DND-41 (cell line): ENCODE measurements at regions not wholly inside any gene's neighbourhood (a gene's known extent, or its start where the extent isn't known, plus 50 kb on each side); places are given as distances from the start of the nearest gene placed in this dataset.

Experiments
- EZH2 ChIP-seq: IDR thresholded peaks from 3 replicates; pipeline ENCODE4 v1.6.1; 2012; ENCODE audit warnings: borderline replicate concordance, low read depth, mild to moderate bottlenecking, moderate library complexity, low read length, inconsistent platforms; ENCODE audit not compliant: severe bottlenecking
- TF ChIP-seq, protein P1 (sequence below): IDR thresholded peaks from 2 replicates; pipeline ENCODE4 v1.5.1; 2012; ENCODE audit warnings: borderline replicate concordance, low read length, moderate library complexity, mild to moderate bottlenecking; ENCODE audit not compliant: poor library complexity, severe bottlenecking; ENCODE audit errors: extremely low read depth

DNA sequence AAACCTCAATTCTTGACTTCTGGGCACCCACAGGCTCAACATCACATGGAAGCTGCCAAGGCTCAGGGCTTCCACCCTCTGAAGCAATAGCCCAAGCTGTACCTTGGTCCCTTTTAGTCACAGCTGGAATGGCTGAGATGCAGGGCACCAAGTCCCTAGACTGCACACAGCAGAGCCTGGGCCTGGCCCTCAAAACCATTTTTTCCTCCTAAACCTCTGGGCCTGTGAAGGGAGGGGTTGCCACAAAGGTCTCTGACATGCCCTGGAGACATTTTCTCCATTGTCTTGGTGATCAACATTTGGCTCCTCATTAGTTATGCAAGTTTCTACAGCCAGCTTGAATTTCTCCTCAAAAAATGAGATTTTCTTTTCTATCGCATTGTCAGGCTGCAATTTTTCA lies 382.7 kb upstream of the RASGEF1B start:
- TF ChIP-seq, protein P1, sequence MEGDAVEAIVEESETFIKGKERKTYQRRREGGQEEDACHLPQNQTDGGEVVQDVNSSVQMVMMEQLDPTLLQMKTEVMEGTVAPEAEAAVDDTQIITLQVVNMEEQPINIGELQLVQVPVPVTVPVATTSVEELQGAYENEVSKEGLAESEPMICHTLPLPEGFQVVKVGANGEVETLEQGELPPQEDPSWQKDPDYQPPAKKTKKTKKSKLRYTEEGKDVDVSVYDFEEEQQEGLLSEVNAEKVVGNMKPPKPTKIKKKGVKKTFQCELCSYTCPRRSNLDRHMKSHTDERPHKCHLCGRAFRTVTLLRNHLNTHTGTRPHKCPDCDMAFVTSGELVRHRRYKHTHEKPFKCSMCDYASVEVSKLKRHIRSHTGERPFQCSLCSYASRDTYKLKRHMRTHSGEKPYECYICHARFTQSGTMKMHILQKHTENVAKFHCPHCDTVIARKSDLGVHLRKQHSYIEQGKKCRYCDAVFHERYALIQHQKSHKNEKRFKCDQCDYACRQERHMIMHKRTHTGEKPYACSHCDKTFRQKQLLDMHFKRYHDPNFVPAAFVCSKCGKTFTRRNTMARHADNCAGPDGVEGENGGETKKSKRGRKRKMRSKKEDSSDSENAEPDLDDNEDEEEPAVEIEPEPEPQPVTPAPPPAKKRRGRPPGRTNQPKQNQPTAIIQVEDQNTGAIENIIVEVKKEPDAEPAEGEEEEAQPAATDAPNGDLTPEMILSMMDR: no peak
- no peak for TF ChIP-seq EZH2
